Karpas-422 (cell line): ENCODE measurements at regions not wholly inside any gene's neighbourhood (a gene's known extent, or its start where the extent isn't known, plus 50 kb on each side); places are given as distances from the start of the nearest gene placed in this dataset.

Experiments used
- DNase-seq: peaks from one replicate; pipeline ENCODE4 v3.0.0-alpha.2; 2015
- H2AFZ ChIP-seq: fragments of 200-600 bp; sonication (generic); 2 replicates; pipeline ENCODE4 v1.6.1; 2014; ENCODE audit warnings: antibody characterized with exemption, low read length, mixed read lengths
- H3K27ac ChIP-seq: fragments of 200-600 bp; sonication (generic); 2 replicates; pipeline ENCODE4 v1.5.1; 2014; ENCODE audit warnings: mild to moderate bottlenecking, low read length, moderate library complexity
- H3K27me3 ChIP-seq: fragments of 200-600 bp; sonication (generic); 2 replicates; pipeline ENCODE4 v1.6.1; 2014; ENCODE audit warnings: low read length, mixed read lengths
- H3K36me3 ChIP-seq: fragments of 200-600 bp; sonication (generic); 2 replicates; pipeline ENCODE4 v1.6.1; 2014; ENCODE audit warnings: low read length, mixed read lengths; ENCODE audit not compliant: insufficient read depth
- H3K4me1 ChIP-seq: fragments of 200-600 bp; sonication (generic); 2 replicates; pipeline ENCODE4 v1.6.1; 2014; ENCODE audit warnings: mild to moderate bottlenecking, low read length, mixed read lengths
- H3K4me2 ChIP-seq: fragments of 200-600 bp; sonication (generic); 2 replicates; pipeline ENCODE4 v1.6.1; 2014; ENCODE audit warnings: low read length, low read depth, mild to moderate bottlenecking; ENCODE audit not compliant: poor library complexity, severe bottlenecking
- H3K4me3 ChIP-seq: fragments of 200-600 bp; sonication (generic); 2 replicates; pipeline ENCODE4 v1.5.1; 2014; ENCODE audit warnings: mild to moderate bottlenecking, antibody characterized with exemption, low read length, mixed read lengths
- H3K79me2 ChIP-seq: fragments of 200-600 bp; sonication (generic); 2 replicates; pipeline ENCODE4 v1.6.1; 2014; ENCODE audit warnings: mild to moderate bottlenecking, low read length, mixed read lengths
- H3K9ac ChIP-seq: fragments of 200-600 bp; sonication (generic); 2 replicates; pipeline ENCODE4 v1.6.0; 2014; ENCODE audit warnings: low read length
- H3K9me2 ChIP-seq: fragments of 200-600 bp; sonication (generic), shearing (Covaris generic); replicated peaks from 2 replicates; pipeline ENCODE4 v1.6.0; 2014; ENCODE audit warnings: mild to moderate bottlenecking, low read length, moderate library complexity; ENCODE audit not compliant: insufficient read depth
- H3K9me3 ChIP-seq: fragments of 300-700, 200-600 bp; sonication (generic); 2 replicates; pipeline ENCODE4 v1.6.1; 2014; ENCODE audit warnings: low read length, mixed read lengths
- H4K20me1 ChIP-seq: fragments of 200-600 bp; sonication (generic); 2 replicates; pipeline ENCODE4 v1.6.1; 2014; ENCODE audit warnings: mild to moderate bottlenecking, antibody characterized with exemption, low read length, low read depth; ENCODE audit not compliant: insufficient read depth

DNA sequence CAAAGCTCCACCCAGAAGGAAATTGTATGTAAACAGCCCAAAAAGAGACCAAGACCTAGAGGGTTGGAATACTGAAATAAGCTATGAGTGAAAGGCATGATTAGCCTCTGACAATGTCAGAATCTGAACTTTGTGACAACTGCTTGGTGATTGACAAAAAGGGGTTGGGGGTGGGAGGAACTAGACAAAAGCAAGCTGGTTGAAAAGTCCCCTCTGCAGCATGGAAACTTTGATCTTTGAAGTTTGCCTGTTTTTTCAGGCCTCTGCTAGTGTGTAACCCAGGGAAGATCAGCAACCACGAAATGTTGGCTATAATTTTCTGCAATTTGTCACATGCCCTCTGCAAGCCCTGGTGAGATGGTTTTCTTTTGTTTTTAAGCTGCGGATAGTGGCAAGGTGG is 104.8 kb upstream of the SLC25A13 start:
- H3K4me1 ChIP-seq, result no peaks in the 10 kb centered on the region
- H3K9ac ChIP-seq, result no peak overlapping the region
- H3K27ac ChIP-seq, result no peak overlapping the region
- no peaks in the 10 kb centered on the region for H3K36me3 ChIP-seq
- no peaks in the 10 kb centered on the region for H3K9me2 ChIP-seq
- no peak for DNase-seq
- H3K79me2 ChIP-seq, result no peaks in the 10 kb centered on the region
- no peak overlapping the region for H3K4me3 ChIP-seq
- H2AFZ ChIP-seq, result no peak overlapping the region
- H3K27me3 ChIP-seq, result no peaks in the 10 kb centered on the region
- no peaks in the 10 kb centered on the region for H3K9me3 ChIP-seq
- no peaks in the 10 kb centered on the region for H4K20me1 ChIP-seq
- no peak overlapping the region for H3K4me2 ChIP-seq

DNA sequence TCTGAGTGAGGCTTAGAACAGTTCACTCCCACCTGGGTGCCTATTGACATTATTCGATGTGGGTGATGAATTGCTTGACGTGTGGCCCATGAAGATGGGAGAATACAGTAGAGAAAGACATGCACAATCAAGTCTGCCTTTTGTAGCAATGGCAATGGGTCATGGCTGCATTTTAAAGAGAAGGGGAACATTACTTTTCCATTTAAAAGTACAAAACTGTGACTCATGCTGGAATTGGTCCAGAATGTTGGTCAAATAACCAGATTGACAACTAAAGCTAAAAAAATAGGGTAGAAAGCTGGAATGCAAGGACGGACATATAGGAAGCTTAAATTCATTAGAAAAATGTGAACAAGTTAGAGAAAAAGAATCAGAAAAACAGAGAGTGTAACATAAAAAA is 104.1 kb upstream of the SLC25A13 start:
- Histone ChIP-seq H4K20me1 (no peaks in the 10 kb centered on the region), H3K4me2 (no peak overlapping the region), H3K9me2 (no peaks in the 10 kb centered on the region), H2AFZ (no peak overlapping the region), H3K36me3 (no peaks in the 10 kb centered on the region), H3K79me2 (no peaks in the 10 kb centered on the region), H3K27ac (no peak overlapping the region), H3K9ac (no peak overlapping the region), H3K9me3 (no peaks in the 10 kb centered on the region), H3K4me1 (no peaks in the 10 kb centered on the region), H3K27me3 (no peaks in the 10 kb centered on the region), H3K4me3 (no peak overlapping the region)
- no peak for DNase-seq

DNA sequence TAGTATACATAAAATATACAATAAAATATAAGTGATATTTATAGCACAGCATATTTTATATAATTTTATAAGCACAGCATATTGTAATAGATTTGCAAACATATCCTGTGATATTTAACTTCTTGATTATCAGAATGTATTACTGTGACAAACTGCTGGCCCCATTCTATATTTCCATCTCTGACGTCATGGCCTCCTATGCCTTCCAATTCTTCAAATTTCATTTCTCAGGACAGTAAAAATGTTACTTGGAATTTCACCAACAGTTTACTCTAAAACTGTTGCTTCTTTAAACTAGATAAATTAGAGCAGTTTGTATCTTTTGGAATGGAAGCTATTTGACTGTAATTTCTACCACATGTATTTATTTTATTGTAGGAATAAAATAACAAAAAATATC is 102.5 kb upstream of the SLC25A13 start:
- Histone ChIP-seq H2AFZ (no peak overlapping the region), H3K4me3 (no peak overlapping the region), H3K4me1 (no peaks in the 10 kb centered on the region), H3K79me2 (no peaks in the 10 kb centered on the region), H3K9ac (no peak overlapping the region), H3K27me3 (no peaks in the 10 kb centered on the region), H3K9me3 (no peaks in the 10 kb centered on the region), H4K20me1 (no peaks in the 10 kb centered on the region), H3K9me2 (no peaks in the 10 kb centered on the region), H3K27ac (no peak overlapping the region), H3K36me3 (no peaks in the 10 kb centered on the region), H3K4me2 (no peak overlapping the region)
- DNase-seq, result no peak

DNA sequence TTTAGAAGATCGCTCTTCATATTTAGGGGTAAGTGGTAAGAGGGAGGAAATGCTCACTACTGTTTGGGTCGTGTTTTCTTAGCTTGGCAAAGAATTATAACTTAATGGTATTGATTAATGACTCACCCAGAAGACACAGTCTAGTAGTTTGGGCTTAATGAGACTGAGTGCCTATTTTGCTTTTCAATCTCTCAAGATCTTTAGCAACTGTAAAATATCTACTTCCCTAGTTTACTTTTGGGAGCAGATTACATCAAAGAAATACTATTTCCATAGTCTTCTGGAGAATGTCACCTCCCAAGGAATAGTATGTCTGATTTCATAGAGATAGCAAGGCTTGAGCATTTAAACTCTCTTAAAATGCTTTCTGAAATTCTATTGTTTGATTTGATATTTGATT is 100.5 kb upstream of the SLC25A13 start:
- Histone ChIP-seq H3K36me3 (no peaks in the 10 kb centered on the region), H3K4me2 (no peak overlapping the region), H3K4me1 (peaks cover 5% of the 10 kb centered on the region; the same call in 1 of the 2 replicates), H3K9me2 (no peaks in the 10 kb centered on the region), H3K9ac (no peak overlapping the region), H3K9me3 (no peaks in the 10 kb centered on the region), H4K20me1 (no peaks in the 10 kb centered on the region), H3K4me3 (no peak overlapping the region), H2AFZ (no peak overlapping the region), H3K27ac (no peak overlapping the region), H3K27me3 (no peaks in the 10 kb centered on the region), H3K79me2 (no peaks in the 10 kb centered on the region)
- no peak for DNase-seq

DNA sequence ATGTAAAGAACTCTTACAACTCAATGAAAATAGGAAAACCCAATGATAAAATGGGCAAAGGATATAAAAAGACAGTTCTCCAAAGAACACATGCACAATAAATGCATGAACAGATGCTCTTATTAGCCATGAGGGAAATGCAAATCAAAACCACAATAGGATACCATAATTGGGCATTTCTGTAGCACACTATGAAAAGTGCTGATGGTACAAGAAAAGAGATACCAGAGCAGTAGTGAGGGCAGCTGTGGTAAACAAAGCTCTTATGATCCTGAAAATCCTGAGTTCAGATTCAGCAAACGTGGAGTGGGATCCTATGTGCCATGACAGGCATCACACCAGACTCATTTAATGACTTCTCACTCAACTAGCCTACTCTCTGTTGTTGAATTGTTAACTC is 96.7 kb upstream of the SLC25A13 start:
- Histone ChIP-seq H3K27me3 (no peaks in the 10 kb centered on the region), H3K9me2 (no peaks in the 10 kb centered on the region), H3K79me2 (no peaks in the 10 kb centered on the region), H4K20me1 (no peaks in the 10 kb centered on the region), H3K4me2 (no peak overlapping the region), H3K27ac (no peak overlapping the region), H3K4me1 (peaks cover 5% of the 10 kb centered on the region; the same call in 1 of the 2 replicates), H2AFZ (no peak overlapping the region), H3K36me3 (no peaks in the 10 kb centered on the region), H3K9me3 (no peaks in the 10 kb centered on the region), H3K9ac (no peak overlapping the region), H3K4me3 (no peak overlapping the region)
- DNase-seq, result no peak

GRCh38 chr7:96417784-96418183 is 95.9 kb upstream of the SLC25A13 start:
- no peak overlapping the region for H3K4me2 ChIP-seq

DNA sequence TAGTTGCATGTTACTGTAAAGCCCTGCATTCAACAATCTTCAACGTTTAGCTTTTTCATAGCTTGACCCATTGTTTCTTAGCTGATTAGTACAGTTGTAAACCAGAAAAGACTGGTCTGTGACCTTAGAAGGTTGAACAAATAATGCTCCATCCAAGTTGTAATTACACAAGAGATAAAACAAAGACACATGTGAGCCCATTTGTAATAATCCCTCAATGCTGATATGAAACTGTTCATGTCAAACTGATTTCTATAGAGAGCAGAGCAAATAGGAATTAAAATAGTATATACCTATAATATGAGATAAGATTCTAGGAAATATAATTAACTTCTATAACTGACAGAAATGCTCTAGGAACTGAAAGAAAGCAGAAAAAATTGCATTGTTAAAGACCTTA is 94.7 kb upstream of the SLC25A13 start:
- H3K4me3 ChIP-seq, result no peak overlapping the region
- no peaks in the 10 kb centered on the region for H3K9me3 ChIP-seq
- H3K27ac ChIP-seq, result no peak overlapping the region
- no peak overlapping the region for H3K4me2 ChIP-seq
- no peaks in the 10 kb centered on the region for H4K20me1 ChIP-seq
- H3K36me3 ChIP-seq, result no peaks in the 10 kb centered on the region
- H3K9me2 ChIP-seq, result no peaks in the 10 kb centered on the region
- H2AFZ ChIP-seq, result no peak overlapping the region
- peaks cover 5% of the 10 kb centered on the region; the same call in 1 of the 2 replicates for H3K4me1 ChIP-seq
- DNase-seq, result no peak
- H3K9ac ChIP-seq, result no peak overlapping the region
- no peaks in the 10 kb centered on the region for H3K79me2 ChIP-seq
- H3K27me3 ChIP-seq, result no peaks in the 10 kb centered on the region

More at GRCh38 chr7:96417784-96418183, 95.9 kb upstream of the SLC25A13 start:
- peaks cover 5% of the 10 kb centered on the region; the same call in 1 of the 2 replicates for H3K4me1 ChIP-seq
- no peaks in the 10 kb centered on the region for H3K79me2 ChIP-seq
- no peaks in the 10 kb centered on the region for H3K27me3 ChIP-seq
- H4K20me1 ChIP-seq, result no peaks in the 10 kb centered on the region
- no peak overlapping the region for H3K4me3 ChIP-seq
- H3K9ac ChIP-seq, result no peak overlapping the region
- no peaks in the 10 kb centered on the region for H3K9me3 ChIP-seq
- no peak overlapping the region for H2AFZ ChIP-seq
- no peaks in the 10 kb centered on the region for H3K9me2 ChIP-seq
- DNase-seq, result no peak
- H3K36me3 ChIP-seq, result no peaks in the 10 kb centered on the region
- no peak overlapping the region for H3K27ac ChIP-seq

GRCh38 chr7:96416116-96416515 is 94.2 kb upstream of the SLC25A13 start:
- no peaks in the 10 kb centered on the region for H3K9me3 ChIP-seq
- no peaks in the 10 kb centered on the region for H3K9me2 ChIP-seq
- no peaks in the 10 kb centered on the region for H3K27me3 ChIP-seq
- H2AFZ ChIP-seq, result no peak overlapping the region
- no peak for DNase-seq
- H3K9ac ChIP-seq, result no peak overlapping the region
- H3K79me2 ChIP-seq, result no peaks in the 10 kb centered on the region
- H3K4me2 ChIP-seq, result no peak overlapping the region
- H4K20me1 ChIP-seq, result no peaks in the 10 kb centered on the region
- no peak overlapping the region for H3K4me3 ChIP-seq
- H3K27ac ChIP-seq, result no peak overlapping the region
- H3K4me1 ChIP-seq, result peaks cover 5% of the 10 kb centered on the region; the same call in 1 of the 2 replicates
- no peaks in the 10 kb centered on the region for H3K36me3 ChIP-seq
